Limb (tissue), 2 donors: ENCODE measurements at regions not wholly inside any gene's neighbourhood (a gene's known extent, or its start where the extent isn't known, plus 50 kb on each side); places are given as distances from the start of the nearest gene placed in this dataset.
A peak's percentile ranks its signal among the peaks of the same experiment; 100 is the strongest.
"Not testable (repeated sequence)": the region's sequence is repeated elsewhere in the genome, so short reads cannot be mapped to it uniquely, and the experiment has no call there.

Source experiments
- DNase-seq, 2 donors: peaks; one replicate each; pipeline ENCODE4 v3.0.0-alpha.2; 2016; ENCODE audit errors: extremely low spot score in 2 of 2

DNA sequence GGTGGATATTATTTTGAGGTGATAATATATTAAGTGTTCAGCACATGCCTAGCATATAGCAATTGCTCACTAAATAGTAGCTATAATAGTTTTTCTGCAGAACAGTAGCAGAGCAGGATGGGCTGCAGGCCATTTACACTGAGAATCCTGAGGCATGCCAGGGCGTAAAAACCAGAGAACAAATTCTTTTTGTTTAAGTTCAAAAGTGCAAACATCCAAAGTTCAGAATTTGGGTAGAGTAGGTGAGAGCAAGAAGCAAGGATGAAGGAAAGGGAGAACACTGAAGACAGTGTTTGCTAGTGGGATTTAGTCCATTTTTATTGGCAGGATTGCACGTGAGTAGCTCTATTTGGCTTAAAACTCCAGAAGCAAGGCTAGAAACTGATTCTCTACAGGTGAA, 72.0 kb upstream of the RHOBTB1 start:
- no peak for DNase-seq

DNA sequence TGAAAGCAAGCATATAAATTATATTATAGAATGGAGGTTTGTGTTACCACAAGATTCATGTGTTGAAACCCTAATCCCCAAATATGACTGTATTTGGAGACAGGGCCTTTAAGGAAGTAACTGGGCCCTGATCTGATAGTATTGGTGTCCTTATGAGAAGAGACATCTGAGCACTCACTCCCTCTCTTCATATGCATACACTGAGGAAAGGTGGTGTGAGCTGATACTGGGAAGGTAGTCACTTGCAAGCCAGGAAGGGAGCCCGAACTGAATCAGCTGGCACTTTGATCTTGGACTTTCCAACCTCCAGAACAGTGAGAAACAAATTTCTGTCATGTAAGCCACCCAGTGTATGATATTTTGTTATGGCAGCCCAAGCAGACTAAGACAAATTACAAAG, 66.9 kb upstream of the RHOBTB1 start:
- no peak for DNase-seq

DNA sequence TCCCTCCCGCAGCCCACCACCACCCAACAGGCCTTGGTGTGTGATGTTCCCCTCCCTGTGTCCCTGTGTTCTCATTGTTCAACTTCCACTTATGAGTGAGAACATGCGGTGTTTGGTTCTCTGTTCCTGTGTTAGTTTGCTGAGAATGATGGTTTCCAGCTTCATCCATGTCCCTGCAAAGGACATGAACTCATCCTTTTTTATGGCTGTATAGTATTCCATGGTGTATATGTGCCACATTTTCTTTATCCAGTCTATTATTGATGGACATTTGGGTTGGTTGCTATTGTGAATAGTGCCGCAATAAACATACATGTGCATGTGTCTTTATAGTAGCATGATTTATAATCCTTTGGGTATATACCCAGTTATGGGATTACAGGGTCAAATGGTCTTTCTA, 59.1 kb upstream of the RHOBTB1 start:
- DNase-seq = not testable (repeated sequence)

DNA sequence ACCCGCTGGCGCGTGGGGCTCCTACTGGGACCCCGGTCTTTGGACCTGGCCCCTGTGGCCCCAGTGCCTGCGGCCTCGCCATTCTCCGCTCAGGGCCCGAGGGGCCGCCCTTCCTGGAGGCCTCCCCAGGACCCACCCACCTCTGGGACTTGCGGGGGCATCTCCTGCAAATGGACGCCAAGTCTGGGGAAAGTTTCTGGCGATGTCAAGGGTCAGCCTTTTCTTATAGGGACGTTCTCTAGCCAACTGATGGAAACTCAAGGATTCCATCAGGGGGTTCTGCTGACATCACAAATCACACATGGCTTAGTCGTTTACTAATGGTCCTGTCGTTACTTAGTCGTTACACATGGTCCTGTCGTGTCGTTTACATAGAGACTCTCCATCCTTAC, 57.7 kb upstream of the RHOBTB1 start:
- DNase-seq = no peak

DNA sequence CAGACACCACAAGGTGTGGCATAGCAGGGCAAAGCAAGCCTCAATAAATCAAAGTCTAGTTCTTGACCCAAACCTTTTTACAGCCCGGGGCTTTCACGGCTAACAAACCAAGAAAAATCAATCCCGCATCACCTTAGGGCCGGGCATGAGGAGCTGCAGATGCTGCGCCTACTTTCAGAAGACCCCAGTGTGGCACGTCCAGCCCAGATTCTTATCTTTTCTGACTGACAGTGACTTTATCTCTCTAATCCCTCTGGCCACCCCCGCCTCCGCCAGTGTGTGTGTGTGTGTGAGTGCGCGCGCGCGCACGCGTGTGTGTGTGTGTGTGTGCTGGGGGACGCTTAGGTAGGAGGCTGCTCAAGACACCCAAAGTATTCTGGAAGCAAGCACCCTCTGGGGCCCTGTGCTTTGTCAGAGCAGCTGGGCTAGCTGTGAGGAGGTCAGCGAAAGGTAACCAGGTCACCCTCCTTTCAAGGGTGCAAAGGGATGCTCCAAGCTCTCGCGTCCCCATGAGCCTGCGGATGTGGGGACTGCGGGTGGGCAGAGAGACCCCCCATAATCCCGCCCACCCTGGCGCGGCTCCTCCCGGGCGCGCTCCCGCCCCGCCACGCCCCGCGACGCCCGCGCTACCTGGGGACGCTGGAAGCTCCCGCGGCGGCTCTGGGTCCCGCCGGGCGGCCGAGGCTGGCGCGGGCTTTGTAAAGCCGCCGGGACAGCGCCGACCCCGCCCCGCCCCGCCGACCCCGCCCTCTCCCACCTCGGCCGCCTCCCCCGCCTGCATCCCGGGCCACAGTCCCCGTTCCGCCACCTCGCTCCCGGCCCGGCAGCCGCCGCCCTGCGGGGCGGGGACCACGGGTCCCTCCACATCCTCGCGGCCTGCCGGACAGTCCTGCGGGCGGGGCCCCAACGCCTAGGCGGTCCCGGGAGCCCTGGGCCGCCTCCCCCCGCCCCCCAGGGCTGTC, 57.1 kb upstream of the RHOBTB1 start:
- peak in 1 of 2 donors; percentile 76 for DNase-seq

DNA sequence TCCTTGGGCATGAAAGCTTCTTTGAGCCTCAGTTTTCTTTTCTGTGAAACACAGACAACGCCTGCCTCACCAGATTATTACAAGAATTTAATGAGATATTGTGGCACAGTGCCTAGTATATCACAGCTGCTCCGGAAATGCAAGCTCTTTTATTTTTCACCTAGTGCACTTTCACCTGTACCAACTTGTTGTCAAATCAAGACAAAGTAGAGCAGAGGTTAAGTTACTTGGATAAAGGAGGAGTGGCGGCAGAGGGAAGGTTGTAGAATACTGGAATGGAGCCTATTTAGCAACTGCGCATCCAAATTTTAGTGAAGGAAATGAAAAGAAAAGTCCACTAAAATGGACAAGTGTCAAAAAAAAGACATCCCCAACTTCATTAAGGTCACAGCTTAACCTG, 54.9 kb upstream of the RHOBTB1 start:
- no peak for DNase-seq

DNA sequence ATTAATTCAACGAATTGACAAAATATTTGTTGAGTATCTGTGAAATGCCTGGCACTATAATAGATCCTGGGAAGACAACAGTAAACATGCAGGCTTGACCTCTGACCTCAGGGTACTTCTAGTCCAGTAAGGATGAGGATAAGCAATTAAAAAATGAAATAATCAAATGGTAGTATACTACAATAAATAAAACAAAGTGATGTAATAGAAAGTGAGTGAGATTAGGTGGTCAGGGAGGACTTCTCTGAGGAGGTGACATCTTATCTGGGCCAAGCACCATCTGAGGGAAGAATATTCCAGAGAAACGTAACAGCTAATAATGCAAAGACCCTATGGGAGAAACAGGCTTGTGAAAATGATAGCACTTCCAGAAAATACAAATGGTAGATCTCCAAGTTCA, 50.1 kb upstream of the RHOBTB1 start:
- no peak for DNase-seq
